Ishikawa (cell line): ENCODE measurements at regions not wholly inside any gene's neighbourhood (a gene's known extent, or its start where the extent isn't known, plus 50 kb on each side); places are given as distances from the start of the nearest gene placed in this dataset.

Source experiments
- CEBPB ChIP-seq: IDR thresholded peaks from 2 replicates; pipeline ENCODE4 v1.6.1; 2012
- CREB1 ChIP-seq: IDR thresholded peaks from 2 replicates; pipeline ENCODE4 v1.6.1; 2012; ENCODE audit warnings: low read depth
- EGR1 ChIP-seq: IDR thresholded peaks from 2 replicates; pipeline ENCODE4 v1.6.1; 2012
- EP300 ChIP-seq: IDR thresholded peaks from 2 replicates; pipeline ENCODE4 v1.6.1; 2012; ENCODE audit warnings: borderline replicate concordance
- FOXM1 ChIP-seq: IDR thresholded peaks from 2 replicates; pipeline ENCODE4 v1.6.1; 2012; ENCODE audit warnings: low read depth, borderline replicate concordance
- MAX ChIP-seq: IDR thresholded peaks from 2 replicates; pipeline ENCODE4 v1.6.1; 2012
- NFIC ChIP-seq: IDR thresholded peaks from 2 replicates; pipeline ENCODE4 v1.6.1; 2012
- RAD21 ChIP-seq: IDR thresholded peaks from 2 replicates; pipeline ENCODE4 v1.6.1; 2012; ENCODE audit warnings: low read depth
- REST ChIP-seq: IDR thresholded peaks from 2 replicates; pipeline ENCODE4 v1.6.1; 2012; ENCODE audit warnings: low read depth, mild to moderate bottlenecking
- TAF1 ChIP-seq: IDR thresholded peaks from 2 replicates; pipeline ENCODE4 v1.6.1; 2012; ENCODE audit warnings: low read depth, mild to moderate bottlenecking
- TCF12 ChIP-seq: IDR thresholded peaks from 2 replicates; pipeline ENCODE4 v1.6.1; 2012; ENCODE audit warnings: low read depth
- TEAD4 ChIP-seq: IDR thresholded peaks from 2 replicates; pipeline ENCODE4 v1.6.1; 2012
- USF1 ChIP-seq: IDR thresholded peaks from 2 replicates; pipeline ENCODE4 v1.6.1; 2012
- YY1 ChIP-seq: IDR thresholded peaks from 2 replicates; pipeline ENCODE4 v1.6.1; 2012; ENCODE audit warnings: low read depth
- ZBTB7A ChIP-seq: IDR thresholded peaks from 2 replicates; pipeline ENCODE4 v1.6.1; 2012; ENCODE audit warnings: low read depth

- TF ChIP-seq TEAD4: no peak
- no peak for TF ChIP-seq FOXM1
Measured at GRCh38 chr2:204389856-204390255, 155.4 kb upstream of the PARD3B start.

GRCh38 chr2:204395539-204395938, 149.7 kb upstream of the PARD3B start:
- no peak for TF ChIP-seq EP300
- no peak for TF ChIP-seq REST
- no peak for TF ChIP-seq NFIC
- no peak for TF ChIP-seq FOXM1
- no peak for TF ChIP-seq CEBPB
- TF ChIP-seq EGR1: no peak
- no peak for TF ChIP-seq TAF1
- TF ChIP-seq USF1: no peak
- TF ChIP-seq CREB1: no peak
- no peak for TF ChIP-seq MAX

- no peak for TF ChIP-seq MAX
- no peak for TF ChIP-seq TEAD4
- no peak for TF ChIP-seq FOXM1
- TF ChIP-seq USF1: no peak
- TF ChIP-seq RAD21: no peak
- TF ChIP-seq ZBTB7A: no peak
- no peak for TF ChIP-seq NFIC
- TF ChIP-seq CEBPB: no peak
- no peak for TF ChIP-seq YY1
- TF ChIP-seq REST: no peak
- TF ChIP-seq TCF12: no peak
- no peak for TF ChIP-seq EP300
- TF ChIP-seq EGR1: no peak
- no peak for TF ChIP-seq CREB1
- TF ChIP-seq TAF1: no peak
Measured at GRCh38 chr2:204401114-204401513, 144.2 kb upstream of the PARD3B start.

GRCh38 chr2:204407204-204408014, 137.9 kb upstream of the PARD3B start:
- no peak for TF ChIP-seq RAD21
- no peak for TF ChIP-seq TAF1
- TF ChIP-seq TEAD4: no peak

- TF ChIP-seq FOXM1 (no peak), EGR1 (no peak), TEAD4 (no peak), TAF1 (no peak), NFIC (no peak), YY1 (no peak), MAX (no peak), TCF12 (no peak), ZBTB7A (no peak), REST (no peak)
Measured at GRCh38 chr2:204415406-204416181, 129.7 kb upstream of the PARD3B start.
